GM10248 (cell line): ENCODE measurements at regions not wholly inside any gene's neighbourhood (a gene's known extent, or its start where the extent isn't known, plus 50 kb on each side); places are given as distances from the start of the nearest gene placed in this dataset.
A peak's percentile ranks its signal among the peaks of the same experiment; 100 is the strongest.

Experiments used
- CTCF ChIA-PET: fragments of 300-600 bp; sonication (Branson Sonifier 250); formaldehyde crosslinking; extraction: SDS; loops from one replicate; lab custom pipeline; 2021; ENCODE audit warnings: antibody characterized with exemption; lab: Yijun Ruan, JAX
- POLR2A ChIA-PET: fragments of 350-650 bp; sonication (Branson Sonifier 250); formaldehyde crosslinking; extraction: SDS; loops from one replicate; lab custom pipeline; 2020; ENCODE audit warnings: antibody characterized with exemption; lab: Yijun Ruan, JAX
- DNase-seq: peaks from one replicate; pipeline ENCODE4 v3.0.0; 2012; ENCODE audit errors: extremely low spot score
- TF ChIP-seq, protein P1 (sequence below): IDR thresholded peaks from 2 replicates; pipeline ENCODE4 v1.5.1; 2012; ENCODE audit warnings: mild to moderate bottlenecking, low read depth; ENCODE audit errors: extremely low read depth, missing control alignments, control extremely low read depth

GRCh38 chr2:111660811-111661210, 223.2 kb downstream of the ANAPC1 start:
- no peak for DNase-seq

GRCh38 chr2:111661286-111661940, 222.6 kb downstream of the ANAPC1 start:
- ChIA-PET POLR2A (no interaction called here), CTCF (interaction anchor here (1.4 to 2.0 kb wide), 2 partner anchors 10 to 16 kb away, joined by 3 to 7 read pairs; no protein-coding TSS in a partner anchor)
- TF ChIP-seq, protein P1, sequence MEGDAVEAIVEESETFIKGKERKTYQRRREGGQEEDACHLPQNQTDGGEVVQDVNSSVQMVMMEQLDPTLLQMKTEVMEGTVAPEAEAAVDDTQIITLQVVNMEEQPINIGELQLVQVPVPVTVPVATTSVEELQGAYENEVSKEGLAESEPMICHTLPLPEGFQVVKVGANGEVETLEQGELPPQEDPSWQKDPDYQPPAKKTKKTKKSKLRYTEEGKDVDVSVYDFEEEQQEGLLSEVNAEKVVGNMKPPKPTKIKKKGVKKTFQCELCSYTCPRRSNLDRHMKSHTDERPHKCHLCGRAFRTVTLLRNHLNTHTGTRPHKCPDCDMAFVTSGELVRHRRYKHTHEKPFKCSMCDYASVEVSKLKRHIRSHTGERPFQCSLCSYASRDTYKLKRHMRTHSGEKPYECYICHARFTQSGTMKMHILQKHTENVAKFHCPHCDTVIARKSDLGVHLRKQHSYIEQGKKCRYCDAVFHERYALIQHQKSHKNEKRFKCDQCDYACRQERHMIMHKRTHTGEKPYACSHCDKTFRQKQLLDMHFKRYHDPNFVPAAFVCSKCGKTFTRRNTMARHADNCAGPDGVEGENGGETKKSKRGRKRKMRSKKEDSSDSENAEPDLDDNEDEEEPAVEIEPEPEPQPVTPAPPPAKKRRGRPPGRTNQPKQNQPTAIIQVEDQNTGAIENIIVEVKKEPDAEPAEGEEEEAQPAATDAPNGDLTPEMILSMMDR = no peak
- DNase-seq = no peak

More at GRCh38 chr2:111660811-111661210, 223.2 kb downstream of the ANAPC1 start:
- TF ChIP-seq, protein P1 = no peak
- CTCF ChIA-PET = interaction anchor here (1.4 kb wide), 1 partner anchor 16 kb away, joined by 3 read pairs; no protein-coding TSS in a partner anchor
- POLR2A ChIA-PET = no interaction called here

DNA sequence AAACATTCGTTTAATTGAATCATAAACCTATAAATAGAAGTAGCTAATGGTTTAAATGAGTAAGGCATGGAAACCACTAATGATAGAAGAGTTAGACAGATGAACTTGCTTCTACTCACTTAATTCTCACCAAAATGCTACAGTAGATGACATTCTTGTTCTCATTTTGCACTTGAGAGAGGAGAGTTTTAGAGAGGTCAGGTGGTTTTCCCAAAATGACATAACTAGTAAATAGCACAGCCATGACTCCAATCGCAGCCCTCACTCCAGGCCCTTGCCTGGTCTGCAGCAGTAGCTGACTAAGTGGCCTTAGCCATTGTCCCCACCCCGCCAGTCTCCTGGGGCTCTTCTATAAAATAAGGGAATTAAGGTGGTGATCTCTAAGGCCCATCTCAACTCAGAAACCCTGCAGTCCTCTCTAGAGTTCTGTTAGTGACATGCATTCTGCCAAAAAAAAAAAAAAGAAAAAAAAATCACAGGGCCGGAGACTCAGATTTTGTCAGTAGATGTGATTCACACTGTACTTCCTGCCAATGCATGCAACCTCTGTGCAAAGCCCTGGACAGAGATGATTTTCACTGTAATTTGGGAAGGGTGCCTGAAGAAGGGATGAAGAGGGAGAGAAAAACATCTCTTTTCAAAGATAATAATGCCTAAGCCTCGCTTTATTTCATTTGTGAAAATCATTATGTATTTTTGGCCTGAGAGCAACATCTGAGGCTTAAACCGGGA, 221.8 kb downstream of the ANAPC1 start:
- no peak for DNase-seq
- CTCF ChIA-PET = interaction anchor here (1.4 to 2.0 kb wide), 2 partner anchors 10 to 15 kb away, joined by 3 to 7 read pairs; no protein-coding TSS in a partner anchor
- TF ChIP-seq, protein P1 = no peak
- POLR2A ChIA-PET = no interaction called here

- POLR2A ChIA-PET = no interaction called here
These were observed 221.1 kb downstream of the ANAPC1 start for GRCh38 chr2:111662771-111663470.

DNA sequence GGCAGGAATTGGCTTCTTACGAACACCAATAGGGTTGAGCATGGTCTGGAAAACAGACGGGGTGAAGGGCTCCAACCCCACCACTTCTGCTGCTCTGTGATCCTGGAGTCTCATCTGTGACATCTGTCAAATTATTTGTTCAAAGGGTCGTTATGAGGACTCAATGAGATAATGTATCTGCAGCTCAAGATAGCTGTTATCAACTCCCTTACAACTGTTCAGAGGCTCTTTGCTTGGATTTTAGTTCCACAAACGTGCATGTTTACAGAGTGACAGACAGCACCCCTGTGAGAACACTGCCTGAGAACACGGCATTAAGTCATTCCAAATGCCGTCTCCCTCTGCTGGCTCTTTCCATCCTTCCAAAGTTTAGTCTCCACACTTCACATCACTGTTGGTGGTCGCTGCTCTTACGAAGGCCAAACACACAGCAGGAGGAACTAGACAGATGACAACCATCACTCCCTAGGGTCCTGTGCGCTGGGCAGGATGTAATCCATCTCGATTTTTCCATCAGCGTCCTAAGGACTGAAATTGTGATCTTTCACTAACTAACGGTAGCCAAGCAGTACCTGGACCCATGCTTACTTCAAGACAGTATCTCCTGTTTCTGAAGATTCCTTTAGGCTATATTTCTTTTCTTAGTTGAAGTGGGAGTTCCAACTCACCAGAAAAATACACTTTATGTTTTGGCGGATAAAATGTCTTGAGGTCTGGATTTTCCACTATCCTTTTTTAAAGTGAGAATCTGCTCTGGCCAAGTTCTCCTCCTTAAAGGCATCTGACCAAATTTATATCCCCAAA, 220.3 kb downstream of the ANAPC1 start:
- POLR2A ChIA-PET = no interaction called here
- DNase-seq = no peak
- TF ChIP-seq, protein P1 = no peak
- CTCF ChIA-PET = interaction anchor here (2.0 kb wide), 1 partner anchor 12 kb away, joined by 7 read pairs; no protein-coding TSS in a partner anchor

More at GRCh38 chr2:111662771-111663470, 221.1 kb downstream of the ANAPC1 start:
- TF ChIP-seq, protein P1 = no peak
- CTCF ChIA-PET = interaction anchor here (2.0 kb wide), 1 partner anchor 11 kb away, joined by 7 read pairs; no protein-coding TSS in a partner anchor
- DNase-seq = peak; percentile 67
